Endothelial cell (in vitro differentiated cells): ENCODE measurements at regions not wholly inside any gene's neighbourhood (a gene's known extent, or its start where the extent isn't known, plus 50 kb on each side); places are given as distances from the start of the nearest gene placed in this dataset.

Source experiments
- DNase-seq: peaks from one replicate; pipeline ENCODE4 v3.0.0; 2021; ENCODE audit warnings: low spot score
- H3K27ac Mint-ChIP-seq: one replicate; pipeline ENCODE4 v1.8.0; 2021; ENCODE audit warnings: mixed read lengths, inconsistent platforms; ENCODE audit not compliant: unreplicated experiment
- H3K27me3 Mint-ChIP-seq: one replicate; pipeline ENCODE4 v1.8.0; 2021; ENCODE audit warnings: mild to moderate bottlenecking, moderate library complexity, mixed read lengths, inconsistent platforms; ENCODE audit not compliant: unreplicated experiment
- H3K36me3 Mint-ChIP-seq: one replicate; pipeline ENCODE4 v1.8.0; 2021; ENCODE audit warnings: mild to moderate bottlenecking, low read depth, mixed read lengths, inconsistent platforms; ENCODE audit not compliant: unreplicated experiment
- H3K4me1 Mint-ChIP-seq: one replicate; pipeline ENCODE4 v1.8.0; 2021; ENCODE audit warnings: mild to moderate bottlenecking, mixed read lengths, inconsistent platforms; ENCODE audit not compliant: unreplicated experiment
- H3K4me3 Mint-ChIP-seq: one replicate; pipeline ENCODE4 v1.8.0; 2021; ENCODE audit warnings: mild to moderate bottlenecking, mixed read lengths, inconsistent platforms; ENCODE audit not compliant: unreplicated experiment
- H3K9me3 Mint-ChIP-seq: one replicate; pipeline ENCODE4 v1.8.0; 2021; ENCODE audit warnings: mixed read lengths, inconsistent platforms; ENCODE audit not compliant: unreplicated experiment
- CTCF ChIP-seq: fragments of 200-600 bp; sonication (generic); IDR thresholded peaks from one replicate; pipeline ENCODE4 v1.5.0; 2021; ENCODE audit warnings: antibody characterized with exemption; ENCODE audit not compliant: unreplicated experiment

GRCh38 chr4:59855630-59856352, 1344.3 kb upstream of the ADGRL3 start:
- Mint-ChIP-seq H3K4me3 (no peak overlapping the region), H3K9me3 (no peaks in the 10 kb centered on the region), H3K4me1 (no peaks in the 10 kb centered on the region), H3K27ac (no peak overlapping the region), H3K36me3 (no peaks in the 10 kb centered on the region), H3K27me3 (no peaks in the 10 kb centered on the region)
- no peak for DNase-seq
- TF ChIP-seq CTCF: no peak

- TF ChIP-seq CTCF: no peak
Observed at GRCh38 chr4:59869056-59869455, 1331.1 kb upstream of the ADGRL3 start.

GRCh38 chr4:59869559-59869958, 1330.6 kb upstream of the ADGRL3 start:
- Mint-ChIP-seq H3K27me3 (no peaks in the 10 kb centered on the region), H3K36me3 (no peaks in the 10 kb centered on the region), H3K4me1 (no peaks in the 10 kb centered on the region), H3K27ac (no peak overlapping the region), H3K4me3 (no peak overlapping the region), H3K9me3 (no peaks in the 10 kb centered on the region)
- no peak for TF ChIP-seq CTCF
- DNase-seq: no peak

More at GRCh38 chr4:59869056-59869455, 1331.1 kb upstream of the ADGRL3 start:
- H3K4me1 Mint-ChIP-seq: no peaks in the 10 kb centered on the region
- no peak overlapping the region for H3K4me3 Mint-ChIP-seq
- no peak overlapping the region for H3K27ac Mint-ChIP-seq
- no peaks in the 10 kb centered on the region for H3K9me3 Mint-ChIP-seq
- H3K36me3 Mint-ChIP-seq: no peaks in the 10 kb centered on the region
- no peak for DNase-seq
- H3K27me3 Mint-ChIP-seq: no peaks in the 10 kb centered on the region

DNA sequence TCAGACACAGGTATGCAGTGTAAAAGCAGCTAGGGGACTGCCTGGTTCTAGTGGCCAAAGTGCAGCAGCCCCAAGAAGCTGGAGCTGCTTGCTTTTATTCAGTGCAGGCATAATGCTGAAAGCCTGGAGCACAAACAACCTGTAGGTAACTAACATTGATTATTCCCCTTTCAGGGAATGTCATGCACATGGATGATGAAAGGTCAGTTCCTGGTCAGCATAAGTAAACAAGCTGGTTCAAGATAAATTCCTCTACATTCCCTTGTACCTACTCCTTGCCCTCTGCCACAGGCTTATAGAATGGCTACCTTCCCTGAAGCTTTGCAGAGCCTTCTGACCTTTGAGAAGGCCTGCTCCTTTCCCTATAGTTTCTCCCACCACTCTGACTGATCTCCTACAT, 1318.5 kb upstream of the ADGRL3 start:
- Mint-ChIP-seq H3K27me3 (no peaks in the 10 kb centered on the region), H3K36me3 (no peaks in the 10 kb centered on the region), H3K4me3 (no peak overlapping the region), H3K9me3 (no peaks in the 10 kb centered on the region), H3K4me1 (no peaks in the 10 kb centered on the region), H3K27ac (no peak overlapping the region)
- no peak for DNase-seq
- TF ChIP-seq CTCF: no peak

GRCh38 chr4:59904331-59904730, 1295.8 kb upstream of the ADGRL3 start:
- H3K4me1 Mint-ChIP-seq: no peaks in the 10 kb centered on the region
- H3K27me3 Mint-ChIP-seq: no peaks in the 10 kb centered on the region
- no peak overlapping the region for H3K4me3 Mint-ChIP-seq
- H3K36me3 Mint-ChIP-seq: peaks cover 3% of the 10 kb centered on the region
- H3K9me3 Mint-ChIP-seq: no peaks in the 10 kb centered on the region
- TF ChIP-seq CTCF: no peak
- no peak for DNase-seq
- no peak overlapping the region for H3K27ac Mint-ChIP-seq
